Inflammatory macrophage treated with lipopolysaccharide for 1 hour (primary cell): ENCODE measurements at regions not wholly inside any gene's neighbourhood (a gene's known extent, or its start where the extent isn't known, plus 50 kb on each side); places are given as distances from the start of the nearest gene placed in this dataset.
"Not testable (repeated sequence)": the region's sequence is repeated elsewhere in the genome, so short reads cannot be mapped to it uniquely, and the experiment has no call there.

Experiments
- DNase-seq, 2 donors: peaks; one replicate each; pipeline ENCODE4 v3.0.0-alpha.2; 2020 to 2022

DNA sequence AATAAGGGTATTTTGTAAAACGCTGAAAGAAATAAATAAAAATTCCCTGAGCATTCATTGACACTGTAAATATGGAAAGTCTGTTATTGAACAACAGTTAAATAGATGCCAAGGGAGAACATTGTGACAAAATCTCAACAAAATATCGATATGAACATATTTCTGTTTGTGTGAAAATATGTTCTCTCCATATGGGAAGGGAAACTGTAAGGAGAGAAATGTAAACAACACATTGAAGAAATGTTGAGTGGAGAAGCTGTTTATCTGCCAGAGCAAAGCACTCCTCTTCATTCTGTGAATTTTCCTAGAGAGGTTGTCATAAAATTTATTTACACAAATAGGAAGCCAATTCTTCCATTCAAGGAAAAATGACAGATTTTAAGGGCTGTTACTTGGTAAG is 57.1 kb upstream of the EOMES start:
- DNase-seq: no peak

DNA sequence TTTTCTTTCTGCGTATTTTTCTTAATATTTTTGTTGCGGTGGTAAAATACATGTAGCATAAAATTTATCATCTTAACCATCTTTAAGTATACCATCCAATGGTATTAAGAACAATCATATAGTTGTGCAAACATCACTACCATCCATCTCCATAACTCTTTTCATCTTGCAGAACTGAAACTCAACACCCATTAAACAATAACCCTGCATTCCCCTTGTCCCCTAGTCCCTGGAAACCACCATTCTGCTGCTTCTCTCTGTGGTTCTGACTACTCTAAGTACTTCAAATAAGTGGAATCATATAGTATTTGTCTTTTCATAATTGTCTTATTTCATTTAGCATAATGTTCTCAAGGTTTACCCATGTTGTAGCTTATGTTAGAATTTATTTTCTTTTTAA is 67.3 kb upstream of the EOMES start:
- DNase-seq: no peak

DNA sequence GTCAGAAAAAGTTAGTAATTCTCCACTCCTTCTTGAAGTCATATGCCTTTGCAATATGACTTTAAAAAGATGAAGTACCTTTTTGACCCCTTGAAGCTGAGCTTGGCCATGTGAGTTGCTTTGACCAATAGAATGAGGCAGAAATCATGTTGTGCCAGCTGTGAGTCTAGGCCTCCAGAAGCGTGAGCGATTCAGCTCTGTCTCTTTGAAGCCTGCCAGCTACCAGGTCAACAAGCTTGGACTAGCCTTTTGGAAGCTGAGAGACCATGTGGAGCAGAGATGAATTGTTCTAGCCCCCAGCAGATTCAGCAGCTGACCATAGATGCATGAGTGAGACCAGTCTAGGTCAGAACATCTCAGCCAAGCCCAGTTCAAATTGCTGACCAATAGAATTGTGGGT is 69.8 kb upstream of the EOMES start:
- no peak for DNase-seq

GRCh38 chr3:27792869-27793268 is 70.7 kb upstream of the EOMES start:
- no peak for DNase-seq

GRCh38 chr3:27794211-27794610 is 72.1 kb upstream of the EOMES start:
- DNase-seq: no peak

GRCh38 chr3:27796365-27796875 is 74.3 kb upstream of the EOMES start:
- no peak for DNase-seq

- DNase-seq: no peak
These were observed 75.7 kb upstream of the EOMES start for GRCh38 chr3:27797773-27798172.

DNA sequence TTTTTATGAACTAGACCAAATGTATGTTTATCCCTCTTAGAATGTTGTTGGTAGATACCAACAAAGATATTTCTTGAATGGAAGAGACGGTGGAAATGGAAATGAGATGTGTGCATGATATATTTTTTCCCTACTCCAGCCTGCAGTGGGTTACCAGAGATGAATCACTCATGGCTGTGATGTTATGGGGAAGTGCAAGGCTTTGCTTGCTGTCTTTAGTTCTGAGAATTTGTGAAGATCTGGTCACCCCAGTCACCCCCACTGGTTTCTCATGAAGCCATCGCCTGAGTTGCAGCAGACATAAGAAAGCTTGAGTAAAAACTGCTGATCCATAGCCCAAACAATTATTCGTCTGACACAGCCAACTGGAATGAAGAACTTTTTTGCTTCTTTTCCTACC is 78.1 kb upstream of the EOMES start:
- DNase-seq: no peak

DNA sequence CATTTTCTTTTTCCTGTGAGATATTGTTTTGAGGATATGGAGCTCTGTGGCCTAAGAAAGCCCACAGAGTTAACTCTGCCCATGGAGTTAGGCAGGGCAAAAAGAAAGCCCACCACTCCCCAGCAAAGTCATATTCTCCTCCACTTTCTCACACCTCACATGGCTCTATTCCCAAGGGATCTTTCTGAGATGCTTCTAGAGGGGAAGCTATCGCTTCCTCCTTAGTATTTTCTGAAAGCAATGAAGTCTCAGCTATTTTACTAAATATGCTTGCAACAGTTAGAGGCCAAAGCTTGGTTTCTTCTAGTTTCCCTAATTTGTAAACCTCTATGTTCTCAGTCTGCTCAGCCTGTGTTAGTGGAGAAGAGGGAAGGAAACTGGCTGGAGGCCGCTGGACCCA is 80.3 kb upstream of the EOMES start:
- DNase-seq: no peak

DNA sequence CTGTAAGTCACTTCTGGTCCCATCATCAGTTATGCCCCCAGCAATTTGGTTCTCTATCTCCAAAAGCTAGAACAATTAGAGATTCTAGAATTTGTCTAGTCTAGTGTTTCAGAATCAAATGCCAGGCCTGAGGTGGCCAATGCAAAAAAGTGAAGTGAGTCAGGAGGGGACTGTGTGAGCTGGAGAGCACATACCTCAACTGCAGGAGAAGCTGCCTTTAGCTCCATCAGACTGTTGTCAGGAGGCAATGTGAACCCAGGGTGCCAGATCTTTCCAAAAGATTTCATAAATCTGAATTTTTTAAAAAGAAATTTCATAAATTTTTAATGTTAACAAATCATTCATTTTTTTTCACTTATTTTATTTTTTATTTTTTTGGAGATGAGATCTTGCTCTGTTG is 80.7 kb upstream of the EOMES start:
- no peak for DNase-seq

DNA sequence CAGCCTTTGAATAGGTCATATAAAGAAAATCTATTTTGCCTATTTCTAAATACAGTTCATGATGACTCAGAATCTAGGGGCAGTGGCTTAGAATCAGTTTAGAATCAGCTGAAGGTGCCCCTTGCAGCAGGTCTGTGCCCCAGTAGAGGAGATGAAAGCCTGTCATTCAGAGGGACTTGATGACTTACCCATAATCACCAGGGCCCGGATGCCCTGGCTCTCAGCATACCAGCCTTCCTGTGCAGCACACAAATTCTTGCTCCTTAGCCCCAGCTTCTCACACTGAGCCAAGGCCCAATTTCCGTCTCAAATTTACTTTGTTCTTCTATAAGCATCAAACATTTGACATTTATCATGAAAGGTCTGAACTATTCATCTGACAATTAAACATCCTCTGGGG is 83.2 kb upstream of the EOMES start:
- DNase-seq: no peak

DNA sequence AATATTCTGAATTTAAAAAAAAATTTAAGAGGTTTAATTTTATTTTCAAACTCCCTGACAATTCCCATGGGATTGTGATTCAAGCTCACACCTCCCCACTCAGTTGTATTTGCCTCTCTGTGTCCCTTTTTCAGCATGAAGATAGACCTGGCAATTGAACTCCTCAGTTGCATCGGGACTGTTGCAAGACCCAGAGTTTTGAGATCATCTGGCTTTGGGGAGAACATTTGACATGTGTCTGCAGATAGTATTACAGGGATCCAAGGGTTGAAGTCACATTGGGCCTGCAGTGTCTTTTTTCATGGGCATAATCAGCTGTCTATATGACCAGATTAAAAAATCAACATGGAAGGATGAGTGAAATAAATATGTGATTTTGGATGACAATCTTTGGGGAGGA is 91.1 kb upstream of the EOMES start:
- no peak for DNase-seq

- DNase-seq: not testable (repeated sequence)
These were observed 99.5 kb upstream of the EOMES start for GRCh38 chr3:27821609-27822008.

DNA sequence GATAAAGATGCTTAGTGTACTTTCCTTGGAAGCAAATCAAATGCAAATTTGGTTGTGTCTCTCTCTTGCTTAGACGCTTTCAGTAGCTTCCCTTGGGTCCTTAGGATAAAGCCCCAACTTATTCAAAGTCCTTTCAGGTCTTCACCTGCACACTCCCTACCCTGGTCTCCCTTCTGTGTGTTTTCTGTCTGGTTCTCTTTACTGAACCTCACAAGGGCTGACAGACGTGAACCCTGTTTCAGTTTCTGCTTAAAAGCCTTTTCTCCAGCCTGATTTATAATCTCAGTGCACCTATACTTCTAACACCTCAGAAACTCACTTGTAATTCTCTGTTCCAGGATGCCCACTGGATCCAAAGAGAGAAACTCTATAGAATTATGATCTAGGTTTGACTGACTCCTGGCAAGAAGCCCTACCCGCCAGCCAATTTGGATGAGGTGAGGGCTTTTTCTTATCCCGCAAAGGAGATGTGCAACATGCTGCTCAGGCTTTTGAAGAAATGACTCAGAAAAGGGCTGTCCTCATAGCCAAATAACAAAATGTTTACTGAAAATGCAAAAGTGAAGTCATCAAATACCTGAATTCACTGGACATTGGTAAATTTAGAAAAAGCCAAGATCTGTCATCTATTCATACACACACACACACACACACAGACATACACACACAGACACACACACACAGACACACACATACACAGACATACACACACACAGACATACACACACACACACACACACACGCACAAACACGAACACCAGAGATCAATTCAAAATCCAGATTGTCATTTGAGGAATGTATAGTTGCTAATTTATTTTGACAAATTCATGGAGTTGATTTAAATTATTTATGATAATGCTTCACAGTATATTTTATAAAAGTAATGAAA is 102.4 kb upstream of the EOMES start:
- DNase-seq: no peak

- DNase-seq: no peak
These were observed 104.3 kb upstream of the EOMES start for GRCh38 chr3:27826448-27826847.

- no peak for DNase-seq
These were observed 104.9 kb upstream of the EOMES start for GRCh38 chr3:27827041-27827440.

- DNase-seq: no peak
These were observed 118.9 kb upstream of the EOMES start for GRCh38 chr3:27840807-27841594.

GRCh38 chr3:27844052-27844675 is 122.0 kb upstream of the EOMES start:
- DNase-seq: no peak

- no peak for DNase-seq
These were observed 125.6 kb upstream of the EOMES start for GRCh38 chr3:27847697-27848096.

- no peak for DNase-seq
These were observed 126.7 kb upstream of the EOMES start for GRCh38 chr3:27848826-27849225.

DNA sequence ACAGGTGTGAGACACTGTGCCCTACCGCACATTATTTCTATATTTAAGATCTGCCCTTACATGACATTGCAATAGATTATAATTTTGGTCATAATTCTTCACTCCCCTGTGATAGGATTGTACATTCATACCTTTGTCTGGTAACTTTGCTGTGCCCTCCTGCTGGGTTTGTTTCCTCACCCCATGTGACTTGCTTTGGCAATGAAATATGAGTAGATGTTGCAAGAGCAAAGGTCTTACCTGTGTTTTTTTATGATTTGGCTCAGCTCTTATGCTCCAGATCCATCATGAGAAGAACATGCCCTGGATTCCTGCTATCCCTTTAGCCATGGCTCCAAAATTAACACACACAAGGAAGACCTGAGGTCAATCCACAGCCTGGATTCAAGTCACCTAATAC is 137.7 kb upstream of the EOMES start:
- no peak for DNase-seq

DNA sequence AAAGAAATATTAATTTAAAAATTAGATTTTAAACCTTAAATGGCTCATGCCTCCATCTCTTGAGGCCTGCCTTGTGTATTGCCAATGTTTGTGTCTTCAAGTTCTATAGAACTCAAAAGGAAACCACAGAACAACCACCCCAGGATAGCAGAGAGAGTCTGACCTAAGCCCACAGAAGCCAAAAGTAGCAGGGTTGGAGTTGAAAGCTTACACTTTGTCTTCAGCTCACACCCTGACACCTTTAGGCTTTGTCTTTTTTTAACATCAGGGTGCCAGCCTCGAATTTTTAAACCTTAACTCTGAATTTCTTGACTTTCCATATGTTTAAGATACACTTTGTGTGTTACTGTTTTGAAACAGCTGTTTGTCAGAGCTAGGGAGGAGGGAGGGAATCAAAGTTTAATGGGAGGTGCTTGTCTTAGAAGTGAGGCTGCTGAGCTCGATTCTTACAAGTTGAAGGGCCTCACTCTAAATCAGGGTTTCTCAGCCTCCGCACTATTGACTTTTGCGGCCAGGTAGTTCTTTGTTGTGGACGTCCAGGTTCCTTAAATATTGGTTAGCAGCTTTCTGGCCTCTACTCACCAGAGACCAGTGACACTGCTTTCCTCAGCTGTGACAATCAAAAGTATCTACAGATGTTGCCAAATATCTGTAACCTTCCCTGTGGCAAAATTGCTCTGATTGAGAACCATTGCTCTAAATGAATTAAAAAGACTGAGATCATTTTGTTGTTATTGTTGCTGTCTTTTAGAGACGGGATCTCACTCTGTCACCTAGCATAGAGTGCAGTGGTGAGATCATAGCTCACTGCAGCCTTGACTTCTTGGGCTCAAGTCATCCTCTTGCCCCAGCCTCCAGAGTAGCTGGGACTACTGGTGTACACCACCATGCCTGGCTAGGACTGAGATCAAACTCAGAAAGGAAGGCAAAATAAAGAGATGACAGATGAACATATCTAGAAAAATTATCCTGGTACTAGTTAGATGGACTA is 139.2 kb upstream of the EOMES start:
- DNase-seq: no peak
